ENCODE measurements at regions not wholly inside any gene's neighbourhood (a gene's known extent, or its start where the extent isn't known, plus 50 kb on each side); places are given as distances from the start of the nearest gene placed in this dataset.
"Not testable (repeated sequence)": the region's sequence is repeated elsewhere in the genome, so short reads cannot be mapped to it uniquely, and the experiment has no call there.

GRCh38 chr2:147311058-147311430 lies 533.8 kb upstream of the ACVR2A start:
- H3K27me3 ChIP-seq (ENCODE audit: control insufficient read depth, insufficient read depth, low read length): no peaks in the 10 kb centered on the region
- no peaks in the 10 kb centered on the region for H3K4me1 ChIP-seq (ENCODE audit: control insufficient read depth, insufficient read depth, low read length)
- no peaks in the 10 kb centered on the region for H3K36me3 ChIP-seq (ENCODE audit: control insufficient read depth, insufficient read depth, low read length)
- H3K27ac ChIP-seq (ENCODE audit: low read depth, low read length): no peak overlapping the region
- no peak overlapping the region for H3K9ac ChIP-seq (ENCODE audit: low read length)
- no peak overlapping the region for H3K4me3 ChIP-seq (ENCODE audit: low read depth, low read length)
- no peaks in the 10 kb centered on the region; the same call in 1 of the 2 replicates for H3K9me3 ChIP-seq (ENCODE audit: control insufficient read depth, insufficient read depth, low read depth, low read length)

GRCh38 chr2:147310335-147311057 lies 534.3 kb upstream of the ACVR2A start:
- Histone ChIP-seq H3K9ac (ENCODE audit: low read length) (no peak overlapping the region), H3K4me1 (ENCODE audit: control insufficient read depth, insufficient read depth, low read length) (no peaks in the 10 kb centered on the region), H3K9me3 (ENCODE audit: control insufficient read depth, insufficient read depth, low read depth, low read length) (no peaks in the 10 kb centered on the region; the same call in 1 of the 2 replicates), H3K4me3 (ENCODE audit: low read depth, low read length) (no peak overlapping the region), H3K27ac (ENCODE audit: low read depth, low read length) (no peak overlapping the region), H3K27me3 (ENCODE audit: control insufficient read depth, insufficient read depth, low read length) (no peaks in the 10 kb centered on the region), H3K36me3 (ENCODE audit: control insufficient read depth, insufficient read depth, low read length) (no peaks in the 10 kb centered on the region)

GRCh38 chr2:147297820-147298219 lies 547.0 kb upstream of the ACVR2A start:
- Histone ChIP-seq H3K9me3 (ENCODE audit: control insufficient read depth, insufficient read depth, low read depth, low read length) (no peaks in the 10 kb centered on the region), H3K27me3 (ENCODE audit: control insufficient read depth, insufficient read depth, low read length) (no peaks in the 10 kb centered on the region), H3K4me3 (ENCODE audit: low read depth, low read length) (no peak overlapping the region), H3K36me3 (ENCODE audit: control insufficient read depth, insufficient read depth, low read length) (no peaks in the 10 kb centered on the region), H3K4me1 (ENCODE audit: control insufficient read depth, insufficient read depth, low read length) (no peaks in the 10 kb centered on the region), H3K9ac (ENCODE audit: low read length) (no peak overlapping the region), H3K27ac (ENCODE audit: low read depth, low read length) (no peak overlapping the region)

- no peaks in the 10 kb centered on the region for H3K9me3 ChIP-seq (ENCODE audit: control insufficient read depth, insufficient read depth, low read depth, low read length)
- no peak overlapping the region for H3K4me3 ChIP-seq (ENCODE audit: low read depth, low read length)
- H3K4me1 ChIP-seq (ENCODE audit: control insufficient read depth, insufficient read depth, low read length): no peaks in the 10 kb centered on the region
- H3K36me3 ChIP-seq (ENCODE audit: control insufficient read depth, insufficient read depth, low read length): no peaks in the 10 kb centered on the region
- H3K27ac ChIP-seq (ENCODE audit: low read depth, low read length): no peak overlapping the region
- H3K27me3 ChIP-seq (ENCODE audit: control insufficient read depth, insufficient read depth, low read length): no peaks in the 10 kb centered on the region
- no peak overlapping the region for H3K9ac ChIP-seq (ENCODE audit: low read length)
These were observed 549.9 kb upstream of the ACVR2A start for GRCh38 chr2:147294825-147295392.

- H3K36me3 ChIP-seq (ENCODE audit: control insufficient read depth, insufficient read depth, low read length): no peaks in the 10 kb centered on the region
- no peaks in the 10 kb centered on the region for H3K9me3 ChIP-seq (ENCODE audit: control insufficient read depth, insufficient read depth, low read depth, low read length)
- no peaks in the 10 kb centered on the region for H3K4me1 ChIP-seq (ENCODE audit: control insufficient read depth, insufficient read depth, low read length)
- no peak overlapping the region for H3K4me3 ChIP-seq (ENCODE audit: low read depth, low read length)
- H3K27me3 ChIP-seq (ENCODE audit: control insufficient read depth, insufficient read depth, low read length): no peaks in the 10 kb centered on the region
- no peak overlapping the region for H3K27ac ChIP-seq (ENCODE audit: low read depth, low read length)
- H3K9ac ChIP-seq (ENCODE audit: low read length): no peak overlapping the region
These were observed 550.6 kb upstream of the ACVR2A start for GRCh38 chr2:147293991-147294824.

GRCh38 chr2:147288131-147288530 lies 556.7 kb upstream of the ACVR2A start:
- Histone ChIP-seq H3K9me3 (ENCODE audit: control insufficient read depth, insufficient read depth, low read depth, low read length) (no peaks in the 10 kb centered on the region), H3K4me1 (ENCODE audit: control insufficient read depth, insufficient read depth, low read length) (no peaks in the 10 kb centered on the region), H3K27ac (ENCODE audit: low read depth, low read length) (no peak overlapping the region), H3K9ac (ENCODE audit: low read length) (no peak overlapping the region), H3K36me3 (ENCODE audit: control insufficient read depth, insufficient read depth, low read length) (no peaks in the 10 kb centered on the region), H3K4me3 (ENCODE audit: low read depth, low read length) (no peak overlapping the region), H3K27me3 (ENCODE audit: control insufficient read depth, insufficient read depth, low read length) (no peaks in the 10 kb centered on the region)

- H3K9ac ChIP-seq (ENCODE audit: low read length): no peak overlapping the region
- H3K9me3 ChIP-seq (ENCODE audit: control insufficient read depth, insufficient read depth, low read depth, low read length): no peaks in the 10 kb centered on the region
- no peaks in the 10 kb centered on the region for H3K4me1 ChIP-seq (ENCODE audit: control insufficient read depth, insufficient read depth, low read length)
- no peak overlapping the region for H3K27ac ChIP-seq (ENCODE audit: low read depth, low read length)
- H3K4me3 ChIP-seq (ENCODE audit: low read depth, low read length): no peak overlapping the region
- H3K36me3 ChIP-seq (ENCODE audit: control insufficient read depth, insufficient read depth, low read length): no peaks in the 10 kb centered on the region
- no peaks in the 10 kb centered on the region for H3K27me3 ChIP-seq (ENCODE audit: control insufficient read depth, insufficient read depth, low read length)
These were observed 568.9 kb upstream of the ACVR2A start for GRCh38 chr2:147275943-147276342.

- Histone ChIP-seq H3K27me3 (ENCODE audit: control insufficient read depth, insufficient read depth, low read length) (no peaks in the 10 kb centered on the region), H3K9ac (ENCODE audit: low read length) (no peak overlapping the region), H3K4me3 (ENCODE audit: low read depth, low read length) (no peak overlapping the region), H3K27ac (ENCODE audit: low read depth, low read length) (no peak overlapping the region), H3K9me3 (ENCODE audit: control insufficient read depth, insufficient read depth, low read depth, low read length) (peaks cover 17% of the 10 kb centered on the region), H3K36me3 (ENCODE audit: control insufficient read depth, insufficient read depth, low read length) (no peaks in the 10 kb centered on the region), H3K4me1 (ENCODE audit: control insufficient read depth, insufficient read depth, low read length) (no peaks in the 10 kb centered on the region)
These were observed 571.2 kb upstream of the ACVR2A start for GRCh38 chr2:147273628-147274027.

- Histone ChIP-seq H3K27ac (ENCODE audit: low read depth, low read length) (no peak overlapping the region), H3K4me1 (ENCODE audit: control insufficient read depth, insufficient read depth, low read length) (no peaks in the 10 kb centered on the region), H3K36me3 (ENCODE audit: control insufficient read depth, insufficient read depth, low read length) (no peaks in the 10 kb centered on the region), H3K4me3 (ENCODE audit: low read depth, low read length) (no peak overlapping the region), H3K9ac (ENCODE audit: low read length) (no peak overlapping the region), H3K27me3 (ENCODE audit: control insufficient read depth, insufficient read depth, low read length) (no peaks in the 10 kb centered on the region), H3K9me3 (ENCODE audit: control insufficient read depth, insufficient read depth, low read depth, low read length) (peaks cover 20% of the 10 kb centered on the region)
These were observed 571.7 kb upstream of the ACVR2A start for GRCh38 chr2:147273106-147273505.

- H3K27ac ChIP-seq (ENCODE audit: low read depth, low read length); H3K27me3 ChIP-seq (ENCODE audit: control insufficient read depth, insufficient read depth, low read length); H3K36me3 ChIP-seq (ENCODE audit: control insufficient read depth, insufficient read depth, low read length); H3K4me1 ChIP-seq (ENCODE audit: control insufficient read depth, insufficient read depth, low read length); H3K9ac ChIP-seq (ENCODE audit: low read length); H3K4me3 ChIP-seq (ENCODE audit: low read depth, low read length): not testable (repeated sequence)
- H3K9me3 ChIP-seq (ENCODE audit: control insufficient read depth, insufficient read depth, low read depth, low read length): peaks cover 32% of the 10 kb centered on the region
These were observed 575.2 kb upstream of the ACVR2A start for GRCh38 chr2:147269581-147269980.

- Histone ChIP-seq H3K4me3 (ENCODE audit: low read depth, low read length) (no peak overlapping the region), H3K27ac (ENCODE audit: low read depth, low read length) (no peak overlapping the region), H3K4me1 (ENCODE audit: control insufficient read depth, insufficient read depth, low read length) (no peaks in the 10 kb centered on the region), H3K9me3 (ENCODE audit: control insufficient read depth, insufficient read depth, low read depth, low read length) (no peaks in the 10 kb centered on the region), H3K36me3 (ENCODE audit: control insufficient read depth, insufficient read depth, low read length) (no peaks in the 10 kb centered on the region), H3K9ac (ENCODE audit: low read length) (no peak overlapping the region), H3K27me3 (ENCODE audit: control insufficient read depth, insufficient read depth, low read length) (no peaks in the 10 kb centered on the region)
These were observed 584.6 kb upstream of the ACVR2A start for GRCh38 chr2:147260241-147260640.

Measured in HUES6 (cell line).